ENCODE measurements at regions not wholly inside any gene's neighbourhood (a gene's known extent, or its start where the extent isn't known, plus 50 kb on each side); places are given as distances from the start of the nearest gene placed in this dataset.
A peak's percentile ranks its signal among the peaks of the same experiment; 100 is the strongest.

GRCh38 chr6:14031516-14031915 is 86.1 kb upstream of the CD83 start:
- DNase-seq: no peak

GRCh38 chr6:14035071-14035847 is 82.3 kb upstream of the CD83 start:
- no peak for DNase-seq

GRCh38 chr6:14035874-14036273 is 81.7 kb upstream of the CD83 start:
- DNase-seq: no peak

- no peak for DNase-seq
These were observed 80.7 kb upstream of the CD83 start for GRCh38 chr6:14036911-14037310.

- no peak for DNase-seq
These were observed 79.9 kb upstream of the CD83 start for GRCh38 chr6:14037402-14038277.

GRCh38 chr6:14038467-14039437 is 78.8 kb upstream of the CD83 start:
- no peak for DNase-seq

GRCh38 chr6:14040042-14040441 is 77.5 kb upstream of the CD83 start:
- DNase-seq: no peak

GRCh38 chr6:14046476-14047068 is 71.0 kb upstream of the CD83 start:
- peak; percentile 17 to 34 for DNase-seq

GRCh38 chr6:14047151-14047740 is 70.3 kb upstream of the CD83 start:
- no peak for DNase-seq

- DNase-seq: no peak
These were observed 68.7 kb upstream of the CD83 start for GRCh38 chr6:14048837-14049236.

- DNase-seq: no peak
These were observed 66.2 kb upstream of the CD83 start for GRCh38 chr6:14051355-14051754.

- DNase-seq: no peak
These were observed 63.8 kb upstream of the CD83 start for GRCh38 chr6:14053811-14054210.

- peak; percentile 13 to 65 for DNase-seq
These were observed 62.0 kb upstream of the CD83 start for GRCh38 chr6:14055541-14055940.

GRCh38 chr6:14058029-14058695 is 59.4 kb upstream of the CD83 start:
- DNase-seq: no peak

GRCh38 chr6:14058735-14059134 is 58.8 kb upstream of the CD83 start:
- no peak for DNase-seq

GRCh38 chr6:14059791-14060436 is 57.7 kb upstream of the CD83 start:
- no peak for DNase-seq

- DNase-seq: no peak
These were observed 56.6 kb upstream of the CD83 start for GRCh38 chr6:14060971-14061370.

GRCh38 chr6:14061643-14062042 is 55.9 kb upstream of the CD83 start:
- no peak for DNase-seq

- no peak for DNase-seq
These were observed 55.1 kb upstream of the CD83 start for GRCh38 chr6:14062345-14063029.

GRCh38 chr6:14063756-14064155 is 53.8 kb upstream of the CD83 start:
- no peak for DNase-seq
